GM12873 (cell line): ENCODE measurements at regions not wholly inside any gene's neighbourhood (a gene's known extent, or its start where the extent isn't known, plus 50 kb on each side); places are given as distances from the start of the nearest gene placed in this dataset.

ENCODE experiments used
- CTCF ChIP-seq: IDR thresholded peaks from 2 replicates; pipeline ENCODE4 v1.5.1; 2012; ENCODE audit warnings: low read depth, mild to moderate bottlenecking, moderate library complexity, low read length, control low read depth; ENCODE audit not compliant: insufficient read depth; ENCODE audit errors: missing control alignments

GRCh38 chr7:19284596-19285300 is 139.5 kb upstream of the FERD3L start:
- TF ChIP-seq CTCF, result no peak

- TF ChIP-seq CTCF, result no peak
Observed at GRCh38 chr7:19284136-19284535, 138.9 kb upstream of the FERD3L start.

- TF ChIP-seq CTCF, result no peak
Observed at GRCh38 chr7:19275000-19275399, 129.8 kb upstream of the FERD3L start.

GRCh38 chr7:19269301-19269700 is 124.1 kb upstream of the FERD3L start:
- TF ChIP-seq CTCF, result no peak

GRCh38 chr7:19268737-19269136 is 123.5 kb upstream of the FERD3L start:
- TF ChIP-seq CTCF, result no peak

- no peak for TF ChIP-seq CTCF
Observed at GRCh38 chr7:19262826-19263225, 117.6 kb upstream of the FERD3L start.

- TF ChIP-seq CTCF, result no peak
Observed at GRCh38 chr7:19249281-19249680, 104.1 kb upstream of the FERD3L start.

GRCh38 chr7:19248681-19249080 is 103.5 kb upstream of the FERD3L start:
- TF ChIP-seq CTCF, result no peak
